ENCODE measurements at regions not wholly inside any gene's neighbourhood (a gene's known extent, or its start where the extent isn't known, plus 50 kb on each side); places are given as distances from the start of the nearest gene placed in this dataset.
"Not testable (repeated sequence)": the region's sequence is repeated elsewhere in the genome, so short reads cannot be mapped to it uniquely, and the experiment has no call there.

DNA sequence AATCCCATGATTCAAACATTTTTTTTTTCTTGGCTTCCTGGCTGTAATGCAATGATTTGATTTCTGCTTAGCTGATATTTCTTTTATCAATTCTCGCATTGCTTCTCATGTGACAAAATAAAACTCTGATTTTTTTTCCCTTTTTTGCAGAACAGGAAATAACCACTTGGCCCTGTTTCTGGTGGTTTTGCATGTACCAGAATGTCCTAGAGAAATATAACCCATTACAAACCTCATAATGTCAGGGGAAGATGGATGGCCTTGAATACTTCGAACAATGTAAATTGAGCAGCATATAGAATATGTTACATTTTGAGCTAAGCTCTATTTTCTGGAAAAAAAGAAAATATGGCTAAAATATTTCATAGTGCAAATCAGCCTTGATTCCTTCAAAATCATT is 275.6 kb downstream of the RAP2B start:
- no peak for DNase-seq (ENCODE audit: low read depth in 2 of 3, low spot score in 2 of 3)

DNA sequence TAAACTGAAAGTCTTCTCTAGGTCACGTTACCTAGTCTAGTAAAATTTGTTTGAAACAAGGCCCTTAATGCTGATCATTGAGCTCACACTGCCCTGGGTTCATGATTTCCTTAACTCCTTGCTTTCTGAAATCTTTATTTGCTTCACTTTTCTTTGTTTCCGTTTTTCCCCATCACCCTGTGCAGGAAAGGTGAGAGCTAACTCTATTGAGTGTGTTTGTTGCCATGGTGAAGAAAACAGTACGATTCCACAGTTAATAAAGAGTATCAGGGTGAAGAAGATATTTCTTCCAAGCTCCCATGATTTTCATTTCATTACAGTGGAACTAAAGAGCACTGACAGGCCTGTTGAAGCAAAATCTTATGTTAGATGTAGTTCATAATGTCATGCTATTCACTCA is 276.2 kb downstream of the RAP2B start:
- DNase-seq (ENCODE audit: low read depth in 2 of 3, low spot score in 2 of 3): no peak

DNA sequence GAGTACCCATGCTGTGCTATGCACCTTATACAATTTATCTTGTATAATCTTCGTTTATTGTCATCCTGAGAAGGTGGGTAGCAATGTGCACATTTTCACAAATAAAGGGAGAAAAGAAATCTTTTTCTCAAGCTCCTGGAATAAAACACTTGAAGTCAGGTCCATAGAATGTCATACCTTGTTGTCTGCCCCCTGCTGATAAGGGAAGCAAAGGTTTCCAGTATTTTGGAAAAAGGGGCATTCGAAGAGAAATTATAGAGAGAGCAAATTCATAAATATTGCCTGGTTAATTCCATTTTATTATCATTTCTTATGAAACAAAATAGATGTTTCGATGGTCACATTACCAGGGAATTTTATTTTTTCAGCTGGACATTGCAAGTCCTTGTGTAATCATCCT is 277.8 kb downstream of the RAP2B start:
- no peak for DNase-seq (ENCODE audit: low read depth in 2 of 3, low spot score in 2 of 3)

DNA sequence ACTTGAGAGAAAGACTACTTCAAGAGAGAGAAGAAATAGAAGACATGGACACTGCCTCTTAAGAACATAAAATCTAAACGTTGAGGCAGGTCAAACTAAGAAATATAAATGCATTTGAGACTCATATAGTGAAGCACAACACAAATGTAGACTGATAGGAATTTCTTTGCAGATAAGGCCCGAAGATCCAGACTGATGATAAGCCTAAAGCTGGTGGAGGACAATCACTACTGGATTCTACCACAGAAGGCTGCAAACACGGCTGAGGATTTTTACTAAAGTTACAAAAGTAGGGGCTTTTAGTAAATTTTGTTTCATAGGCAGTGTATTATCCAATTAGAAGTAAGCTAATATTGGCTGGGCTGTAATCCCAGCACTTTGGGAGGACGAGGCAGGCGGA is 278.3 kb downstream of the RAP2B start:
- no peak for DNase-seq (ENCODE audit: low read depth in 2 of 3, low spot score in 2 of 3)

DNA sequence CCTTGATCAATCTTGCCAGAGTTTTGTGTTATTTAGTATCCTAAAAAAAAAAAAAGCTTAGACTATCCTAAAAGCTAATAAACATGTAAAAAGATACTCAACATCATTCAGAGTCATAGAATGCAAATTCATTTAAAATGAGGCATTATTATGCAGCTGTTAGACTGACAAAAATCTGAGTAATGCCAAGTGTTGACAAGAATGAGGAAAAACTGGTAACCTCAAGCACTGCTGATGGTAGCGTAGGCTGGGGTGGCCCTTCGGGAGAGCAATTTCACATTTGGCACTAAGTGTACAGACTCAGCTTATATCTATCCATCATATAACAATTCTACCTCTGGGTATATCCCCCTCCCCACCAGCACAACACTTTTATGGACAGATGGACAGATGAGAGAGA is 280.4 kb downstream of the RAP2B start:
- DNase-seq (ENCODE audit: low read depth in 2 of 3, low spot score in 2 of 3): no peak

DNA sequence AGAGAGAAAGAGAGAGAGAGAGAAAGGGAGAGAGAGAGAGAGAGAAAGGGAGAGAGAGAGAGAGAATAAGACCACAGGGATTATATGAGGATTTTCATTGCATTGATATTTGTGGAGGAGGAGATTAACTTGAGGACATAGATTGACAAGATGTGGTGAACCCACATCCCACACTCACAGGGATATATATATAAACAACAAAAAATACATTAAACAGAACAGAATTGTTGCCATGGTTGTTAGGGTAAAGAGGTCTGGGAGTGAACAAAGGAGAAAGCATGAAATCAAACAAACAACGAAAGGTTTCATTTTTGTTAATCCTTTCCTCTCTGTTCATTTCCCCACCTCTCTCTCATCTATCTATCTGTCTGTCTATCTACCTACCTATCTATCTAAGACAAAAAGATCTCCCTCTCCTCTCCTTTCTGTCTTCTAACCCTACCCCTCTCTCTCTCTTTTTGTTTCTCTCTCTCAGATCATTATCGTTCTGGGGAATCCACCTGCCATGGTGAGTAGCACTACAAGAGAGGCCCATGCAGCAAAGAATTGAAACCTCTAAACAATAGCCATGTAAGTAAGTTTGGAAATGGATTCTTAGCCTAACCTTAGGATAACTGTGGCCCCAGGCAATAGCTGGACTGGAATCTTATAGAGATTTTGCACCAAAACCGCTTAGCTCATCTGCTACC is 280.9 kb downstream of the RAP2B start:
- DNase-seq (ENCODE audit: low read depth in 2 of 3, low spot score in 2 of 3): no peak

DNA sequence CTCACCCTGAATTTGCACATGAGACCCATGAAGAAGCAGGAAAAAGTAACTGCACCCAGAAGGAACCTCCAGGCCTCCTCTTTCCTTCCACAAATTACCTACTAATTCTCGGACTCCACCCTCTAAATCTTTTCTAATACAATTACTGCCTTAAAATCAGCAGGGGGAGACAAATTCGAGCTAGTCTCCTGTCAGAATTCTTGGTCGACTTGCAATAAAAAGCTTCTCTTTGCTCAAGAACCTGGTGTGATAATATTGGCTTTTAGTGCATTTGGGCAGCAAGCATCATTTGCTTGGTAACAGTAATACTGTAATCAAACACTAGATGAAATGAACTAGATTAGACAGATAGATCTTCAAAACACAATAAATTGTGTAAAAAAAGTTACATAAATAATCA is 281.9 kb downstream of the RAP2B start:
- no peak for DNase-seq (ENCODE audit: low read depth in 2 of 3, low spot score in 2 of 3)

DNA sequence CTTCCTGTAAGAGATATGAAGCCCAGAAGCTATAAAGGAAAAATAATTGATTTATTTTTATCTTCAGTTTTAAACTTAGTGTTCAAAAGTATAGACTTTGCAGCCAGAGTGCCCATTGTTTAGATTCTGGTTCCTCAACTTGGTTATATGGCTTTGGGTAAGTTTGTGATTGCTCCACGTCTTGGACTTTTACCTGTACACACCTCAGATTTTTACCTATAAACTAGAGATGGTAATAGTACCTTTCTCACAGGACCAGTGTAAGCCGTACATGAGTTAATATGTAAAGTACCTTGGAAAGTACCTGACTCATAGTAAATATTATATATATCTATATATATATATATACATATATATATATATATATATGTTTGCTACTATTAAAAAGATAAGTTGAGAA is 283.8 kb downstream of the RAP2B start:
- DNase-seq (ENCODE audit: low read depth in 2 of 3, low spot score in 2 of 3): no peak

DNA sequence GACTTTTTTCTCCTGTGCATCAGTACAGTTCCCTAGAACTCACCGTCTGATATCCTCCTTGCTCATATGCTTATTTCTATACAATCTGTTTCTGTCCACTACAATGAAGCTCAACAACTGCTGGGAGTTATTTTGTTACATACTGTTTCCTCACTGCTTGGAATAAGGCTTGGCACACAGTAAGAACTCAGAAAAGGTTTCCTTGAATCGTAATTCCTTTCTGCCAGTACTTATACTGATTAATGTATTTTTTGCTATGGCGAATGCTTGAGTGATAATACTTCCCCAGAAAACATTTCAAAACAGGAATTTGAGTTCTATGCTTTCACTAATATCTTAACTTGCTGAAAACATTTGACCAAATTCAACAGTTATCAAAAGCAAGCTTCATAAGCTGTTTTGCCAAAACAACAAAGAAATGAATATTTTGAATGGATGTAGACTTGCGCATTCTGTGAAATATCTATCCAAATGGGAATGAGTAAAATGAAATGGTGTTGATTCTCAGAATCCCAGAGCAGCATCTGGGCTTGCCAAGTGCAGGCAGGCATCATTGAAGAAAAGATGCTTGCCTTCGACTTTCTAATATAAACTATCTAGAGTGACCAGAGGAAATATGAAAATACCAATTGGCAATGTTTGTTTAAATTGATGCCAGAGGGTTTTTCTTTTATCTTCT is 286.3 kb downstream of the RAP2B start:
- DNase-seq (ENCODE audit: low read depth in 2 of 3, low spot score in 2 of 3): no peak

DNA sequence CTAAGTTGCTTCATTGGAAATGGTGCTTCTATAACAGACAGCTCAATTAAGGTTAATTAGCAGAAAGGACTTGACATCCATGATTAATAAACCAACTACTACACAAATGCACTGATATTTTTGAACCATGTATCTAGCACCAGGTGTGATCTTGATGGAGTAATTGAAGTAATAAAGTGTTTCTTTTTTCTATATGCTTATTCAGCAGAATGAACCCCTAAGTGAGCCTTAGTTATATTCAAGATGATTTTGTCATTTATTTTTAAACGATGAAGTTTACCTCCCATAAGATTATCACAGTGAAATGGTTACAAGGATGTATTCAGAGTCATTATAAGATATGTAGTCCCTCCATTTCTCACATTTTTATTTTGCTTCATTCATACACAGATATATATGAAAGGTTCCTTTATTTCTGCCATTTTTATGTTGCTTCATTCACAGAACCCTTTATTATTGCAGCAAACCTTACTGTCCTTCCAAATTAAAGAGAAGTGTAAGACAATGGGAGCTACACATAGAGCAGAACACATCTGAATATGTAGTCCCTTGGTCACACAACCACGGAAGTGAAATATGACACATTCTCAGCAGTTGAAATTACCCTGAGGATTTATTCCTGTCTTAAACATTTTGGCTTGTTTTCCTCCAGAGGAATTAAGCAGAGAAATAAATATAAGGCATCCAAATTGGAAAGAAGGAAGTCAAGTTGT is 295.0 kb downstream of the RAP2B start:
- DNase-seq (ENCODE audit: low read depth in 2 of 3, low spot score in 2 of 3): no peak

DNA sequence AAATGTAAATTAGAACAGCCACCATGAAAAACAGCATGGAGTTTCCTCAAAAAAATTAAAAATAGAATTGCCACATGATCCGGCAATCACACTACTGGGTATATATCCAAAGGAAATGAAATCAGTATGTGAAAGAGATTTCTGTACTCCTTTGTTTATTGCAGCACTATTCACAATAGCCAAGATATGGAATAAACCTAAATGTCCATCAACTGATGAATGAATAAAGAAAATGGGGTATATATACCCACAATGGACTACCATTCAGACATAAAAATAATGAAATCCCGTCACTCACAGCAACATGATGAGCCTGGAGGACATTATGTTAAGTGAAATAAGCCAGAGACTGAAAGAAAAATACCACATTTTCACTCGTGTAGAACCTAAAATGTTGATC is 296.9 kb downstream of the RAP2B start:
- DNase-seq (ENCODE audit: low read depth in 2 of 3, low spot score in 2 of 3): no peak

DNA sequence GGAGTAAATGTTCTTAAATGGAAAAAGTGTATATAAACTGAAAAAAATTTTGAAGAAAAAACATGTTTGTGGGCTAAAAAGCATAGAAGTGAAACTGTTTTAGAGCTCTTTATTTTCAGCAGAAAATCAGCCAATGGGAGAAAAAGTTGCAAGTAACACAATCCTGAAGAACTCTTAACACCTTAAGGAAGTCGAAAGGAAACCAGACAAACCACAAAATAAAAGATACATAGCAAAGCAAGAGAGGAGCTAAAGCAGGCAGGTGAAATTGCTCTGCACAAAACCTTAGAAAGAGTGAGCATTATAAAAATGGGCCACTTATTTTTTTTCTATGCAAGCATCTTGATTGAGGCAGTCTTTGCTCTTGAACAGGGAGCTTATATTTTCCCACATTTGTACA is 300.5 kb downstream of the RAP2B start:
- no peak for DNase-seq (ENCODE audit: low read depth in 2 of 3, low spot score in 2 of 3)

DNA sequence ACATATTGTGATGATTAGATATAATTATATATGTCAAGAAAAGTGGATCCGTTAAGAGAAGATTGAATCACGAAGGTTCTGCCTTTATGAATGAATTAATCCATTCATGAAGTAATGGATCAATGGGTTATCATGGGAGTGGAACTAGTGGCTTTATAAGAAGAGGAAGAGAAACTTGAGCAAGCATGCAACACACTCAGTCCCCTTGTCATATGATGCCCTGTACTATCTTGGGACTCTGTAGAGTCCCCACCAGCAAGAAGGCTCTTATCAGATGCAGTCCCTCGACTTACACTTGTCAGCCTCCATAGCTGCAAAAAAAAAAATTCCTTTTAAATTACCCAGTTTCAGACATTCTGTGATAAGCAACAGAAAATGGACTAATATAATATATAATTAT is 301.9 kb downstream of the RAP2B start:
- DNase-seq (ENCODE audit: low read depth in 2 of 3, low spot score in 2 of 3): no peak

DNA sequence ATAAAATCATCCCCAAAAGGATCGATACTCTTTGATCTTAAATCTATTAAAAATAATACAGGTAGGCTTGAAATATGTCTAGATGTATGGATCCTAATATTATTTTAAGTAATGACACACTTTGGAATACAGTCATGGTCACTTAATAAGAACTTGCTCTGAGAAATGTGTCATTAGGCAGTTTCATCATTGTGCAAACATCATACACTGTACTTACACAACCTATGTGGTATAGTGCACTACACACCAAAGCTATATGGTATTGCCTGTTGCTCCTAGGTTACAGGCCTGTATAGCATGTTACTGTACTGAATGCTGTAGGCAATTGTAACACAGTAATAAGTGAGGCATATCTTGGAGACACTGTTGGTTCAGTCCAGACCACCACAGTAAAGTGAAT is 307.1 kb downstream of the RAP2B start:
- no peak for DNase-seq (ENCODE audit: low read depth in 2 of 3, low spot score in 2 of 3)

DNA sequence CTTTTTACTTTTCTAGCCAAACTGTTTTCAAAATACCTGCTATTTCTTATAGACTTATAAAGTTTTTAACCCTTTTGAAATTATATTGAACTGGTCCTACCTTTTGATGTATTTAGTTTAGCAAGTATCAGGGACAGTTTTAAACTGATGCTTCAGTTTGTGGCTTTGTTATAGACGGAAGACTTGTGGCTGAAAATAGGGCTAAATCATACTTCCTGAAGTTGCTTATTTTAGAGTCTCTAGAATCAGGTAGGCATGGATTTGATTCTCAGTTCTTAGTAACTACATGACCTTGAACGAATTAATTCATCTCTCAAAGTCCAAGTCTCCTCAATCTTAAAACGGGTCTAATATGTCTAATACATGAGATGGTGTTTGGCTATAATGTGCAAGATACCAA is 322.8 kb downstream of the RAP2B start:
- DNase-seq (ENCODE audit: low read depth in 2 of 3, low spot score in 2 of 3): no peak

DNA sequence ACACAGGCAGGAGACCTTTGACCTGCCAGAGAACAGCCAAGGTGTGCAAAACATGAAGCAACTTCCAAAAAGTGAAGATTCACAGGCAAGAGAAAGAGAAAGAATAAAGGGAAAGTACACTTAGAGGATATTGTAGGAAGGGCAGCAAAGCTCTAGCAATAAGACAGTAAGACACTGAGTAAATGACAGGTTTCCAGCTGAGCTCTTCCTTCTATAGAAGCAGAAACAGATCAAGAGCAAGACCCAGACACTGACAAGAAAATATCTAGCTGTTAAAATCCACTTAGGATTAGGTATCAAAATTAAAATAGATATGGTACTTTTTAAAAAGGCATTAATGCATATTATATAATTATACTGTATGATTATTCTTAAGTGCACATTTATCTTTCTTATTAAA is 333.4 kb downstream of the RAP2B start:
- no peak for DNase-seq (ENCODE audit: low read depth in 2 of 3, low spot score in 2 of 3)

DNA sequence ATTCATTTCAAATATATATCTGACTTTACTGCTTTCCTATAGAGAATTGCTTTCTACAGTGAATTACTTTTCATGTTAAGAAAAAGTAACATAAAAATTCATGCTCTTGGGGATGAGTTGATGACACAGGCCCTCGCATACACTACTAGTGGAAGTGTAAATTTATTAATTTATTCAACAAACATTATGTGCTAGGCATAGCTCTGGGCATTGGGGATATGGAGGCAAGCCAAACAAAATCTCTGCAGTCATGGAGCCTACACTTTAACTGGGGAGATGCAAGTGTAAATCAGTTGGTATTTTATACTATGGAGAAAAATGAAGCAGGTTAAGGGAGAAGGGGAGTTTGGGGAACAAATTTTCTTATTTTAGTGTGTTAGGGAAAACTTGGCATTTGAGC is 340.7 kb downstream of the RAP2B start:
- DNase-seq (ENCODE audit: low read depth in 2 of 3, low spot score in 2 of 3): no peak

DNA sequence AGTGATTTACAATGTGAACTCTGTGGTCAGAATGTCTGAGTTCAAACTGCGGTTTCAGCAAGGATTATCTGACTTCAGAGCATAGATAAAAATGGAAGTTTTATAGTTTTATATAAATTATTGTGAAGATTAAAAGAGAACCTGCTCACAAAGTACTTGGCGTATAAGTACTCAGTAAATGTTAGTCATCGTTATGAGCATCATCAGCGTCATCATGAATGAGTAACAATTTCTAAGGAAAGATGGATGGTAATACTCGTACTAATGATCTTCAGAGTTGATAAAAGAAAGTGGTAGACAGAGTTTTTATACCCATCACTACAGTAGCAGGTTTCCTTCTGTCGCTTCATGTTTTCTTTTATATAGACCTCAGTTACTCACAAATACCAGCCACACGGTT is 341.8 kb downstream of the RAP2B start:
- DNase-seq (ENCODE audit: low read depth in 2 of 3, low spot score in 2 of 3): no peak

DNA sequence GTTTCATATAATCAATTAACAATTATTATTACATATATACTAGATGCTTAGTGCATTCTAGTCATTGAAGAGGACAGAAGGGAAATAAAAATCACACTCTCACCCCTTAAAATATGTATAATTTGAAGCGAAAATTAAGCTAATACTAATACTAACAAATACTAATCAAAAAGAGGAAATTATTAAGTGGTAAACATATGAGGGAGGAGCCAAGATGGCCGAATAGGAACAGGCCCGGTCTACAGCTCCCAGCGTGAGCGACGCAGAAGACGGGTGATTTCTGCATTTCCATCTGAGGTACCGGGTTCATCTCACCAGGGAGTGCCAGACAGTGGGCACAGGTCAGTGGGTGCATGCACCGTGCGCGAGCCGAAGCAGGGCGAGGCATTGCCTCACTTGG is 344.2 kb downstream of the RAP2B start:
- DNase-seq (ENCODE audit: low read depth in 2 of 3, low spot score in 2 of 3): not testable (repeated sequence)

DNA sequence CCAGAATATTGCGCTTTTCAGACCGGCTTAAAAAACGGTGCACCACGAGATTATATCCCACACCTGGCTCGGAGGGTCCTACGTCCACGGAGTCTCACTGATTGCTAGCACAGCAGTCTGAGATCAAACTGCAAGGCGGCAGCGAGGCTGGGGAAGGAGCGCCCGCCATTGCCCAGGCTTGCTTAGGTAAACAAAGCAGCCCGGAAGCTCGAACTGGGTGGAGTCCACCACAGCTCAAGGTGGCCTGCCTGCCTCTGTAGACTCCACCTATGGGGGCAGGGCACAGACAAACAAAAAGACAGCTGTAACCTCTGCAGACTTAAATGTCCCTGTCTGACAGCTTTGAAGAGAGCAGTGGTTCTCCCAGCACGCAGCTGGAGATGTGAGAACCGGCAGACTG is 344.7 kb downstream of the RAP2B start:
- DNase-seq (ENCODE audit: low read depth in 2 of 3, low spot score in 2 of 3): not testable (repeated sequence)

DNA sequence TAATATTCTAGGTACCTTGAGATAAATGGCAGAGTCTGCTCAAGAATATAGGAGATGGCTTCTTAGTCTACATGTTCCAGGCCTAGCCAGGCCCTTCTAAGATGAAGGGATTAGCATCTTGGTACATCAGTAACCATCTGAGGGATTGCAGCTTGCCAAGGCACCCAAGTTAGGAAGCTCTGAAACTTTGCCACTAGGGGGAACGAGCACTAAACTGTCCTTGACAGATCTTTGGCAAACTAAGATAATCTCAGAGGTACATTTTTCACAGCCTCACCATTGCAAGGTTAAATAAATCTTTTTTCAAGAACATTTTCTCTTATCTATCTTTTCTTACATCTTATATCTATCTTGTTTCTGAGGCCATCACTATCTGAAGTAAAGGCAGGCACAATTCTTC is 351.2 kb downstream of the RAP2B start:
- no peak for DNase-seq (ENCODE audit: low read depth in 2 of 3, low spot score in 2 of 3)

DNA sequence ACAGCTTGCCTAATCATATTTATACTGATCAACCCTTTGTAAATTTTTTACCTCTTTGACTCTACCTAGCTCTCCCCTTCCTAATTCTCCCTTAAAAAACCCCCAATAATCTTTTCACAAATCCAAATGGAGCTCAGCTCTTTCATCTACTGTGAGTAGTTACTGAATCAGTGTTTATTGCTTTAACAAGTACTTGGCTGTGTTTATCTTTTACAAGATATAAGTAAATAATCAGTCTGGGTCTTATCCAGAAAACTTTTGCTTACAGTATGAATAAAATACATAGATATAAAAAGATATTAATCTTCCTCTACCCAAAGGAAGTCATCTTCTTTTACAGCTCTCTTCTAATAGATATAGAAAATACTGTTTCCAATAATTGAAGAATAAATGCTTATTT is 366.4 kb downstream of the RAP2B start:
- DNase-seq (ENCODE audit: low read depth in 2 of 3, low spot score in 2 of 3): no peak

DNA sequence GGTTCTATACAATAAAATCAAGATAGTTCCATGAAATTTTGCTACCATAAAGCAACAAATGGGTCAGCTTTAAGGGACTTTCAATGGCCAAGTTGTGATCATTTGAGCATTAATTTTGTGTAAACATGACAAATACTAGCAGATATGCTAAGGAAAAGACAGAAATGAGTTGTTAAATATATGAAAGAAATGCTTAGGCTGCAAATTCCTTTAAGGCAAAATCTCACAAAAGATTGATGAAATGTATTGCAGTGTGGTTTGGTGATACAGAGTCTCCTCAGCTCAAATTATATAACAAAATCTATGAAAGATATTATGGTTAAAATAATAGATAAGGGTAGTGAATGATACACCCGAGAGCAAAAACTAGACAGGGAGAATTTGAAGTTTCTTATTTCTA is 377.2 kb downstream of the RAP2B start:
- no peak for DNase-seq (ENCODE audit: low read depth in 2 of 3, low spot score in 2 of 3)

Measured in activated CD8-positive, alpha-beta memory T cell treated with anti-CD3 and anti-CD28 coated beads for 48 hours (primary cell).